Ascending aorta (tissue), 2 donors: ENCODE measurements at regions not wholly inside any gene's neighbourhood (a gene's known extent, or its start where the extent isn't known, plus 50 kb on each side); places are given as distances from the start of the nearest gene placed in this dataset.
"Not testable (repeated sequence)": the region's sequence is repeated elsewhere in the genome, so short reads cannot be mapped to it uniquely, and the experiment has no call there.

Experiments
- DNase-seq, 2 donors: peaks; one replicate each; pipeline ENCODE4 v3.0.0-alpha.2; 2019; ENCODE audit warnings: low spot score in 2 of 2
- H3K27ac ChIP-seq, 2 donors: fragments of 200-600 bp; sonication (generic); one replicate each; pipeline ENCODE4 v1.5.1; 2016 to 2017; ENCODE audit warnings: mild to moderate bottlenecking in 1 of 2
- H3K27me3 ChIP-seq: fragments of 200-600 bp; sonication (generic); one replicate; pipeline ENCODE4 v1.5.1; 2017
- H3K36me3 ChIP-seq, 2 donors: fragments of 200-600 bp; sonication (generic); one replicate each; pipeline ENCODE4 v1.5.1; 2016
- H3K4me1 ChIP-seq, 2 donors: fragments of 200-600 bp; sonication (generic); one replicate each; pipeline ENCODE4 v1.5.1; 2016 to 2017; ENCODE audit warnings: mild to moderate bottlenecking in 1 of 2
- H3K4me3 ChIP-seq, 2 donors: fragments of 200-600 bp; sonication (generic); one replicate each; pipeline ENCODE4 v1.5.1; 2016 to 2017; ENCODE audit warnings: mild to moderate bottlenecking in 1 of 2
- H3K9me3 ChIP-seq, 2 donors: fragments of 200-600 bp; sonication (generic); one replicate each; pipeline ENCODE4 v1.5.1; 2016
- CTCF ChIP-seq, 3 experiments: fragments of 200-600 bp in 2 of 3; fragments of 450-650 bp in 1 of 3; sonication (generic) in 2 of 3; IDR thresholded peaks; one replicate each; pipeline ENCODE4 v1.5.1; 2016 to 2019; ENCODE audit warnings: antibody characterized with exemption in 3 of 3, mild to moderate bottlenecking in 1 of 3, moderate library complexity in 1 of 3
- intact Hi-C: fragments of 100-400 bp; cut with DNase I; formaldehyde crosslinking; loops from one replicate; pipeline ENCODE4 v1.15.1; 2023

GRCh38 chr18:68177807-68178702 is 536.9 kb downstream of the TMX3 start:
- H3K4me1 ChIP-seq: no peaks in the 10 kb centered on the region
- H3K27ac ChIP-seq: no peak overlapping the region
- H3K27me3 ChIP-seq: no peaks in the 10 kb centered on the region
- DNase-seq: no peak
- no peaks in the 10 kb centered on the region for H3K36me3 ChIP-seq
- no peak for TF ChIP-seq CTCF (IDR thresholded peaks at IDR 0.05)
- peaks cover 0 to 3% of the 10 kb centered on the region in 2 donors for H3K9me3 ChIP-seq
- intact Hi-C loops: no loop called here
- H3K4me3 ChIP-seq: no peak overlapping the region

- H3K36me3 ChIP-seq: no peaks in the 10 kb centered on the region
- no peak for TF ChIP-seq CTCF (IDR thresholded peaks at IDR 0.05)
- H3K4me3 ChIP-seq: no peak overlapping the region
- H3K4me1 ChIP-seq: no peaks in the 10 kb centered on the region
- intact Hi-C loops: no loop called here
- H3K27ac ChIP-seq: no peak overlapping the region
- peaks cover 0 to 4% of the 10 kb centered on the region in 2 donors for H3K9me3 ChIP-seq
- no peak for DNase-seq
- no peaks in the 10 kb centered on the region for H3K27me3 ChIP-seq
Measured at GRCh38 chr18:68176901-68177300, 538.0 kb downstream of the TMX3 start.

- intact Hi-C loops: no loop called here
- Histone ChIP-seq H3K36me3 (no peaks in the 10 kb centered on the region), H3K4me3 (no peak overlapping the region), H3K9me3 (peaks cover 0 to 9% of the 10 kb centered on the region in 2 donors), H3K27ac (no peak overlapping the region), H3K4me1 (no peaks in the 10 kb centered on the region), H3K27me3 (no peaks in the 10 kb centered on the region)
- no peak for DNase-seq
- no peak for TF ChIP-seq CTCF (IDR thresholded peaks at IDR 0.05)
Measured at GRCh38 chr18:68172842-68173549, 541.9 kb downstream of the TMX3 start.

- no peak for TF ChIP-seq CTCF (IDR thresholded peaks at IDR 0.05)
- H3K27ac ChIP-seq: no peak overlapping the region
- peaks cover 0 to 5% of the 10 kb centered on the region in 2 donors for H3K9me3 ChIP-seq
- DNase-seq: no peak
- intact Hi-C loops: no loop called here
- H3K4me1 ChIP-seq: no peaks in the 10 kb centered on the region
- no peaks in the 10 kb centered on the region for H3K36me3 ChIP-seq
- no peaks in the 10 kb centered on the region for H3K27me3 ChIP-seq
- no peak overlapping the region for H3K4me3 ChIP-seq
Measured at GRCh38 chr18:68164909-68165308, 550.0 kb downstream of the TMX3 start.

- intact Hi-C loops, DNase-seq, H3K9me3 ChIP-seq, H3K27me3 ChIP-seq, H3K4me1 ChIP-seq, H3K4me3 ChIP-seq, H3K27ac ChIP-seq, H3K36me3 ChIP-seq: not testable (repeated sequence)
Measured at GRCh38 chr18:68153821-68154220, 561.1 kb downstream of the TMX3 start.

GRCh38 chr18:68152770-68153169 is 562.1 kb downstream of the TMX3 start:
- no peak overlapping the region for H3K27ac ChIP-seq
- no peak for DNase-seq
- no peak overlapping the region for H3K4me3 ChIP-seq
- no peaks in the 10 kb centered on the region for H3K36me3 ChIP-seq
- H3K9me3 ChIP-seq: no peaks in the 10 kb centered on the region
- intact Hi-C loops: no loop called here
- H3K4me1 ChIP-seq: no peaks in the 10 kb centered on the region
- no peak for TF ChIP-seq CTCF (IDR thresholded peaks at IDR 0.05)
- H3K27me3 ChIP-seq: no peaks in the 10 kb centered on the region
